ENCODE measurements at regions not wholly inside any gene's neighbourhood (a gene's known extent, or its start where the extent isn't known, plus 50 kb on each side); places are given as distances from the start of the nearest gene placed in this dataset.

DNA sequence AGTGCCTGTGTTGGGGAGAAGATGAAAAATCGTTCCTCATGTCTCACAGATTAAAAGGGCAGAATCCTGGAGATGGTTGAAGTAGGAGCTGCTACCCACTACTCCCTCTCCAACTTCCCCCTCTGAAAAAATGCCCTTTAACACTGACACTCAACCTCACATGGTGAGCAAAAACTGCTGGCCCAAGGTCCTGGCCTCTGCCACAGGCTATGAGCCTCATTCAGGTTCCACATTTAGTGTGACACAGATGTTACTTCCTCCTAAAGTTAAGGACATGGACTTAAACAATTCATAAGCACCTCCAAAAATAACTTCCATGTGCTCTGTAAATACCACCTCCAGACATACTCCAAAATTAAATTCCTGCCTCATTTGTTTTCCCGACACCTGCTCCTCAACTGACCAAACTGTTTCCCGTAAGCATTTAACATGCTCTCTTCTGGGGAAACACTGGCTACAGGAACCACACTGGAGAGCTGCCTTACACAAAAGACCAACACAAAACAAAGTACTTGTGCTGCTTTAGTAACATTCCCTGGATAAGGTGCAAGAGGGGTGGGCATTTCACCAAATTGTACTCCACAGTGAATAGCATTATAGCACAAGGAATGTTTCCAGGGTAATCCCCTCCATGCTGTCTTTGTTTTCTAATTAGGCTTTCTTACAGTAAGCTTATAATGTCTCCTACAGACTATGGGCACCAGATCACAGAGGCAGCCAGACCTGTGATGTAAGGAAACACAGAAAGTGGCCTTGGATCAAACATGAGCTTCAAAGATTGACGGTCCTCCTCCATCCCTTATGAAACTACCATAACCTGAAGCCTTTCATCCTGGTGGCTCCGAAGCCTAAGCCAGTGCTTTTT, 57.0 kb downstream of the PHLDA1 start:
- no peak for DNase-seq

DNA sequence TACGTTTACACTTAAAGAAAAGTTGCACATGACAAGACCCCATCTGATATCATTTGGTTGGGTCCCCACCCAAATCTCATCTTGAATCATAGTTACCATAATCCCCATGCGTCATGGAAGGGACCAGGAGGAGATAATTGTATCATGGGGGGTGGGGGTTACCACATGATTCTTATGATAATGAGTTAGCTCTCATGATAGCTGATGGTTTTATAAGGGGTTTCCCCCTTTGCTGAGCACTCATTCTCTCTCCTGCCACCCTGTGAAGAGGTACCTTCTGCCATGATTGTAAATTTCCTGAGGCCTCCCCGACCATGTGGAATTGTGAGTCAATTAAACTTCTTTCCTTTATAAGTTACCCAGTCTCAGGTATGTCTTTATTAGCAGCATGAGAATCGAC, 60.3 kb downstream of the PHLDA1 start:
- no peak for DNase-seq

DNA sequence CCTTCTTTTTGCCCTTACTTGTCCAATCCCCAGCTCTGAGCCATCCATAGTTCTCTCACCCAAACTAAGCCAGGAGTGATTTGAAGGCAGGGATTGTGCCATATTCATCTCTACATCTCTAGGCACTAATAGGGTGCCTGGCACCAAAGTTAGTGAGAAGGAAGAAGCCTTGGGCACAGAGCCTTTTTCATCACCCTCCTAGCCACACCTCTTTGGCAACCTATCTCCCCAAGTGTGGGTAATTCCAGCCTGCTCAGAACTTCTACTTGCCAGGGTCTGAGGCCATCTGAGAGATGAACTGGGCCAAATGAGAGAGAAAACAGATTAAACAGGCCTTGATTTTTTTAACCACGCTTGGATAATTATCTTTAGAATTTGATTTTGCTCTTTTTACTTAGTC, 61.3 kb downstream of the PHLDA1 start:
- no peak for DNase-seq

DNA sequence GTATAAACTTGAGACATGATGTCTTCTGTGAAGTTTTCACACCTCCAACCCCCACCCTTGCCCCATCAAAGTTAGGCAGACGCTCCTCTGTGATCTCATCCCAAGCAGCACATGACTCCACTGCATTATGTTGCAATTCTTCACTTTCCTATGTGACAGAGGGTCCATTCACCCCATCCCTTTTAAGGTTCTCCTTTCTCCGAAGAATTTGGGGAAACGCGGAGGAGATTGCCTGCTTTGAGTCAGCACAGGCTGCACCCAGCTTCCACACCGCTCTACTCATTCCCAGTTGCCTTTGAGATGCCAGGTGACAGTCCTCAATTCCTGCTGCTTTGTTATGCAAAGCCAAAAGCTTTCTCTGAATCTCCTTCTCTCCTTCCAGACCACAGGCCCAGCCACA, 61.8 kb downstream of the PHLDA1 start:
- no peak for DNase-seq

DNA sequence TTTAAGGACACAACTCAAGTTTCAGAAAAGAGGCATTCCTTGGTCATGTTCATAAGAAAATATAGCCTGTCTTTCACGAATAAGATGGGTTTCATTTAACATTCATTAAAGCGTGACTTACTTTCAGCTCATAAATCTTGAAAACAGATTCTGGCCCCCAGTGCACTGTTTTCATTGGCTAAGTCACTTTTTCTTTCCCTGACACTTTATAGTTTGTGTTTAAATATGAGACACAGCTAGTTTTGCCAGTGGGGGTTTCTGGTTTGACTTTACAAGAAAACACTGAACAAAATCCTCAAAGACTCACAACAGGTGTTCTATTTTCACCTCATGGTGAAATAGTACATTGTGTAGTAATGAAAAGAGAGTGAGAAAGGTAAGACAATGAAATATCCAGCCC, 65.9 kb downstream of the PHLDA1 start:
- no peak for DNase-seq

DNA sequence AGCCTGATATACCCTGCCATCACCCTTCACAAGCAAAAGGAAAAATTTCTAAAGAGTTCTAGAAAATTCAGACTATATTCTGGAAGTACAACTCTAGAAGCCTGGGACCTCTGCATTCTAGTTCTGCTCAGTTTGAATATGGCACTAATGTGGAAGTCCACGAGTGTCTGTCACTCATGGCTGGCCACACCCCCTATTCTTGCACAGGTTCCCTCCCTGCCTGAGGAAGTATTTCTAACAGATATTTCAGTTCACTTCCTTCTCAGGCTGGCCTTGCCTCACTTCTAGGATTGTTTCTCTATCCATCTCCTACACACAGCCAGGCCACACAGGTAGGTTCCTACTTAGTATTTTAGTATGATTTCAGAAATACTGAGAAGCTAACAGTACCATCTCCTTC, 67.4 kb downstream of the PHLDA1 start:
- DNase-seq: no peak

DNA sequence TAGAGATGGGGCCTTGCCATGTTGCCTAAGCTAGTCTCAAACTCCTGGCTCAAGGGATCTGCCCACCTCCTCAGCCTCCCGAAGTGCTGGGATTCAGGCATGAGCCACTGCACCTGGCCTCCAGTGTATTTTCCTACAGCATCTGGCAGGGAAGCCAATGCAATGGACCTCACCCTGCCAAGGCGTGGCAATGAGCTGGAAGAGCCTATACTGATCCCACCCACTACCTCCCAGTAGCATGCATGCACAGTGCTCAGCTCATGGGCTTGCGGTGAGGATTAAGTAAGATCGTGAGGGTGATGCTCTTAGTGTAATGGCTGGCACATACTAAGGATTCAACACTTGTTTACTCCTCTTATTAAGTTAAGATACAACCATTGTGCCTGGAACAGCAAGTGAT, 69.7 kb downstream of the PHLDA1 start:
- DNase-seq: no peak

DNA sequence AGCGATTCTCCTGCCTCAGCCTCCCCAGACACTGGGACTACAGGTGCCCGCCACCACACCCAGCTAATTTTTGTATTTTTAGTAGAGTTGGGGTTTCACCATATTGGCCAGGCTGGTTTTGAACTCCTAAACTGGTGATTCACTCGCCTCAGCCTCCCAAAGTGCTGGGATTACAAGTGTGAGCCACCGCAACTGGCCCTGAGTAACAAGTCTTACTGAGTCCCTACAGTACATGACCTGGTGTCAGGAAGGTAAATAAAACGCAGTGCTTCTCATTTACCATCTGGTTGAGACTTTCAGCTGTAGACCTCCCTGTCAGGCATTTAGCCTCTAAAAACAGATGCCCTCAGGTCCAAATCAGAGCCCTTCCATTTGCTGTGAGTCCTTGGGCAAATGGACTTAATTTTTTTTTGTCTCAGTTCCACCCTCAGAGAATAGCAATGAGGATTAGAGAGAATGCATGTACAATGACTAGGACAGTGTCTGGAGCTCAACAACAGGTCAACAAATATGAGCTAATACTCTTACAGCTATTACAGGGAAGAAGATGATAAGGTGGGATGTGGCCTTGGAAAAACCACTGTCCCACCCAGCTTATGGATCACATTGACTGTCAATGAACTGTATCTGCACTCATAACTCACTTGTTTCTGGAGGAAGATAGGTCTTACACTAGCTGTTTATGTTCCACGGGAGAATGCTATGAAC, 70.5 kb downstream of the PHLDA1 start:
- DNase-seq: no peak

DNA sequence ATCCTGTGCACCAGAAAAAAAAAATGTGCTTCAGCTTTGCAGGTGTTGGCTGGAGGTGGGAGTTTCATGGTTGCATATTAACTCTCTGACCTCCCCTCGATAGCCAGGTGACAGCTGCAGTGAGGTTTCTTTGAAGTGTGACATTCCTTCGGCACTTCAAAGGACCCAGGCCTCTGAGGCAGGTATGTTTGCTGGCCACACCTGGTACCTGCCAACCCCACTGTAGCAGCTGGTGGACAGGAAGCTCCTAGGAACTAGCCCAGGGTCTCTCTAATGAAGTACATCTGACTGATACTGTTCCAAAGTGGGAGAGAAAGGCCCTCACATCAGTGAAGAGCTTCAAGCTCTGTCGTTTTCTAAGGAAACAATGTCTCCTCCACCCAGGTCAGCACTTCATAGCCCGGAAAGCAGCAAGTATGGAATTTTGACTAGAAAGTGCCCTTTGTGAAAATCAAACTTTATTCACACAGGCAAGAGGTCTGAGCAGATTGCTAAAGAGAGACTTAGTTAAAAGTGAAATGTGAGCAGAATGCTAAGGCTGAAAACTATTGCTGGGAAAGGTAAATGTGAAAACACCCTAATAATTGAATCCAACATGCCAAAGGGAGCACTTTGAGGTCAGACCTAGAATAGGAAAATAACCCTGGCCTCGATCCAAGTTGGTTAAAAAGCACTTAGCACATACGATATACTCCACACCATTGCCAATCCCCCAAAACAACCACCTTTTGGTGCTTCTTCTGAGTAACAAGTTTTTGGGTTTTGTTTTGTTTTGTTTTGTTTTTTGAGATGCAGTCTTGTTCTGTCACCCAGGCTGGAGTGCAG, 71.3 kb downstream of the PHLDA1 start:
- no peak for DNase-seq

DNA sequence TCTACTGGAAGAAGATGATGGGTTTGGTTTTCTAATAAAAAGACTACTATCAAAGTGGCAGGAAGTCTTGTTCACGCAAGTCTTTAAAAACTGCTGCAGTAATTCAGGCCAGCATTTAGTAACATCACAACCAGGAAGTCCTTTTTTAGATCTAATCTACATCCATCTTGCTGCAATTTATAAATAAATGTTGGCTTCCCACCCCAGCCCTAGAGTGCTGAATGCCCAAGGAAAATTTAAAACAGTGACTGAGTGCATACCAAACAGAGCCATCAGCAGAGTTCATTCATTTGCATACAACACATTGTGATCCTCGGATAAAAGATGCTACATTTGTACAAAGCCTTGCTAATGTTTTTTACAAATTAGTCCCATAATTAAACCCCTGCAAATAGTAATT, 72.1 kb downstream of the PHLDA1 start:
- DNase-seq: no peak

DNA sequence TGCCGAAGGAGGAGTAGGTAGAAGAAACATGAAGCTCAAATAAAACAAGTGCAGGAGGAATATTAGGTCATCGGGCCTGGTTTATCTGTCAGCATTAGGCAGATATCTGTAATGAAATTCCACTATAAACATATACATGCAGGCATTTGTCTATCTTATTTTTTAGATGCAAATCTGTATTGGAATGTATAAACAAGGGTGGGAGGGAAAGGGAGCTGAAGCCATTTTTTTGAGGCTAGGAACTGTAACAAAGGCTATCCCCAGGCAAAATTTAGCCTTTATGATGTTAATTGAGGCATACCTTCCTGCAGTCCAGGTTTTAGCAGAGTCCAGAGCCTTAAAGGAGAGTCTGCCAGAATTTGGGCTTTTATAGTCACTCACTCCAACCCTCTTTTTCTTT, 72.5 kb downstream of the PHLDA1 start:
- DNase-seq: no peak

DNA sequence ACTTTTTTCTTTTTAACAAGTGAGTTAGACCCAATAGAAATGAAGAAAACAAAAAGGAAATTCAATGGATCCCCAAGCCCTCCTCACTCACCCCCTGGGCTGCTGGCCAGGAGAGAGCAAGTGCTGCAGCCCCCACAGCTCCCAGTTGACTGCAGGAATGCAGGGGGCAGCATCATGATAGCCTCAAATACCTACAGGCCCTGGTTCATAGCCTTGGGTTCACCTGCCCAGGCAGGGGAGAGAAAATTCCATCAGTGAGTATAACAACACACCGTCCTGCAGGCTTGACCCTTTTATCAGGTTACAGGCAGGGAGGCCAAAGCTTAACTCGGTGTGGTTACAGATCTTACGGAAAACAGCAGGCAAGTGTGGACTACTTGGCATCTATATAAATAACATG, 76.3 kb downstream of the PHLDA1 start:
- no peak for DNase-seq

DNA sequence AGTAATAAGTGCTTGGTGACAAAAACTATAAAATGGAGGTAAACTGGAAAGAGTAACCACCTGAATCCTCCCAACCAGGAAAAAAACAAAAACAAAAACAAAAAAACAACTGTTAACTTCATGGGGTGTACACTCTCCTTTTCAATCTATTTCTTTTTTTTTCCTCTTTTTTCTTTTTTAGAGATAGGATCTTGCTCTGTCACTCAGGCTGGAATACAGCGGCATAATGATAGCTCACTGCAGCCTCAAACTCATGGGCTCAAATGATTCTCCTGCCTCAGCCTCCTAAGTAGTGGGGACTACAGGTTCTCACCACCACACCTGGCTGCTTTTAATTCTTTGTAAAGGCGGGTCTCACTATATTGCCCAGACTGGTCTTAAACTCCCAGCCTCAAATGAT, 76.8 kb downstream of the PHLDA1 start:
- no peak for DNase-seq

DNA sequence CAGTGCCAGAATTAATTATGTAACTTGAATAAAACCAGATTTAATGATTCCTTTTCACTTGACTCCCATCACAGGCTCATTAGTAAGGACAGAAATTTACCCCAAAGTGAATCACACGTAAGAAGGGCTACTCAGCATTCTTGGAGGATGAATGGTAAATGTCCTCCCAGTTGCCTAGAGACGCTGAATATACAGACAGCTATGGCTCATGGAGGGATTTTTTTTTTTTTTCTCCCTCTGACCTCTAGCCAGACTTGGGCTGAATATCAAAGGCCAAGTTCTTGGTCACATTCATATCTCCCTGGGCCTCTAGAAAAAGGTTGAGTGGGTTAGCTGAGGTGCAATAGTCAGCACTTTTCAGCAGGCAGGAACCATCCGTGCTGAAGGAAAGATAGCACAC, 77.5 kb downstream of the PHLDA1 start:
- no peak for DNase-seq

DNA sequence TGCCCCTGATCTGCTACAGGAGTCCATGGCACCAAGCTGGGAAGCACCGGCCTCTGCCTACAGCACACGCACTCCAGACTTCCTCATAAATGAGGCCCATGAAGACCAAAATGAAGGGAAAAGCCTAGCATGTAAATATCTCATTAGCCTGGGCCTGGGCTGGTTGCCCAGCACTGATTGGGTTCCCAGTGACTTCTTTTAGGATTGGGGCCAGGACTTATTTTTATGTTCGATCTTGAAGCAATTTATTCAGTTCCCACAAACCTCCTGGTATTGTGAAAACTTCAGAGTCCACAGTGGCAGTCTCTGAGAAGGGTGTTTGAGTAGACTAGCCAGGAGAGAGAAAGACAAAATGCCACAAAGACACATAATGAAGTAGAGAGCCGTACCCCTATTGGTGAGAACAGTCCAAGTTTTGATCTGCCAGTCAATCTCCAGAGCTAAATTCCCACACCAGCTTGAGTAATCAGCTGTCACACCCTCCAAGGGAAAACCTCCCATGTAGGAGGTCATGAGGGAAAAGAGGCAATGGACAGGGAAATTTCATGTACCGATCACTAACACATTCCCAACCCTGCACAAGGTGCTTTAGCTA, 78.2 kb downstream of the PHLDA1 start:
- no peak for DNase-seq

DNA sequence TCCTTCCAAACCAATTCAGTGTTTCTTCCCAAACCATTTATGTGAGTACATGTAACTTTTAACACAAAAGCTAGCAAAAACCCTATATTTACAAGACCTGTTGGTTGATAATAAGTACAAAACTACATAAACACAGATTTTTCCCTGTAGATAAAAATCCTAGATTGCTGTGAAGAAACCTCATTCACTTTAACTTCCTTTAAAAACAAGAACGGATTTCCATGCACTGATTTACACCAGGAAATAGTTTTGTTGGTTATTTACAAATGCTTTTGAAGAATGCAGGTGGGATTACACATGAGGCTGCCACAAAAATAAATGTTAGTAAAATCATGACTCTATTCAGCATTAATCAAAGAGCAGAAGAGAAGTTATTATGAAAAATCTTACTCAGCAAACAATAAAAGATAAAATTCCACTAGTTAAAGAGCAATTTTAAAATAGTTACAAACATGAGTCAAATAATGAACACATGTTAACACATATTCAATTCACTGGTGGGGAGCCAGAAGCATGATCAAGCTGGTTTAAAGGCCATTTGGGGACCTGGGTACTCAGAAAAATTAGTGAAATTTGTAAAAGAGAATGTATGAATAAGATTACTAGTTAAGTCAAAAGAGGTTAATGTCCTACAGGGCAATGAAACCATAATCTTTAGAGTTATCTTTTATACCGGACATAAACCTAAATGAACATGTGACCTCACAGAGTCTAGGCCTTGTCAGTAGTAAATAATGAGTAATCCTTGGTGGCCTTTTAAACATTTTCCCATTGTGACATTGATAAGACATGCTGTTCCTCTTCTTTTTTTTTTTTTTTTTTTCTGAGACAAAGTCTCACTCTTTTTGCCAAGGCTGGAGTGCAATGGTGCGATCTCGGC, 79.9 kb downstream of the PHLDA1 start:
- no peak for DNase-seq

DNA sequence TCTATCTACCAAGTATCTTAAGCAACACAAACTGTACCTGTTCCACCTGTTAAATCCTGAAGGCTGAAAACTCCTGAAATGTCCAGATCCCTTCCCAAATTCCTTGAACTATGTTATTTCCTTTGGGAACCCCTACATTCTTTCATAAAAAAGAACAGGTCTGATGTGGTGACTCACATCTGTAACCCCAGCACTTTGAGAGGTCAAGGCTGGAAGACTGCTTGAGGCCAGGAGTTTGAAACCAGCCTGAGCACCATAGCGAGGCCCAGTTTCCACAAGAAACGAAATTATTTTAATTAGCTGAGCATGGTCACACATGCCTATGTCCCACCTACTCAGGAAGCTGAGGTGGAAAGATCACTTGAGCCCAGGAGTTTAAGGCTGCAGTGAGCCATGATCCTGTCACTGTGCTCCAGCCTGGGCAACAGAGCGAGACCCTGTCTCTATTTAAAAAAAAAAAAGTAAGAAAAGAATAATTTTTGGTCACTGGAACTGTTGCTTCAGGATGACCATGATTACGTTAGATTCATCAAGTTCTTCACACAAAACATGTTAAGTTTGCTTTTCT, 84.3 kb downstream of the PHLDA1 start:
- no peak for DNase-seq

DNA sequence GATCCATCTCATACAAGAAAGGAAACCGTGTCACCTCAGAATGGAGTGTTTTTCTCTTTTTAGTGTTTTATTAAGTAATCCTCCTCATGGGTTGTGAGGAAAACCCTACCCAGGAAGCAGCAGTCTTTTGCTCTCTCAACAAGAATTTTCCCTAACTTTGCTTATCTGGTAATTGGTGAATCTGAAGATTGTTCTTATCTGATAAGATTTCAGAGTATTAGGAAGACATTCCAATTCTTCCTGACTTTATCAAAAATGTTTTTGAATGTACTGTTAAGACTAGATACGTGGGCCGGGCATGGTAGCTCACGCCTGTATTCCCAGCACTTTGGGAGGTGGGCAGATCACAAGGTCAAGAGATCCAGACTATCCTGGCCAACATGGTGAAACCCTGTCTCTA, 86.0 kb downstream of the PHLDA1 start:
- no peak for DNase-seq

DNA sequence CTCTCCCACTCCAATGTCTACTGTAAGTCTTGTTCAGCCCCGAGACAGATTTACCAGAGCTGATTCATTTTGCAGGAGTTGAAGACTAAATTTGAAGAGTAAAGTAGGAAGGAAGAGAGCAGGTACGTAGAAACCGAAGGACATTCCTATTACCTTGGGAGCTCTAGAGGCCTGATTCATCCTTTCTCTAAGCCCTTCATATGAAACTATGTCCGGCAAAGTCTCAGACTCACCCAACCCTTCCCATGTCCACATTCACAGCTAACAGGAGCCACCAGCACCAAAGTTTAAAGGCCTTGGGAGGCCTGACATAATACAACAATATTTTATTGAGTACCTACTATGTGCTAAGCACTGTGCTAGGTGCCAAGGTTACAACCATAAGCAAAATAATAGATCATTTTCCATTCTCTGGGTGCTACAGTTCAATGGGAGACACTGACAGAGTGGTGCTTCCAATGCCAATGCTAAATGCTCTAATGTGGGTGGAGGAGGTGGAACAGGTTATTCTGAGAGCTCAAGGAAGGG, 86.6 kb downstream of the PHLDA1 start:
- no peak for DNase-seq

DNA sequence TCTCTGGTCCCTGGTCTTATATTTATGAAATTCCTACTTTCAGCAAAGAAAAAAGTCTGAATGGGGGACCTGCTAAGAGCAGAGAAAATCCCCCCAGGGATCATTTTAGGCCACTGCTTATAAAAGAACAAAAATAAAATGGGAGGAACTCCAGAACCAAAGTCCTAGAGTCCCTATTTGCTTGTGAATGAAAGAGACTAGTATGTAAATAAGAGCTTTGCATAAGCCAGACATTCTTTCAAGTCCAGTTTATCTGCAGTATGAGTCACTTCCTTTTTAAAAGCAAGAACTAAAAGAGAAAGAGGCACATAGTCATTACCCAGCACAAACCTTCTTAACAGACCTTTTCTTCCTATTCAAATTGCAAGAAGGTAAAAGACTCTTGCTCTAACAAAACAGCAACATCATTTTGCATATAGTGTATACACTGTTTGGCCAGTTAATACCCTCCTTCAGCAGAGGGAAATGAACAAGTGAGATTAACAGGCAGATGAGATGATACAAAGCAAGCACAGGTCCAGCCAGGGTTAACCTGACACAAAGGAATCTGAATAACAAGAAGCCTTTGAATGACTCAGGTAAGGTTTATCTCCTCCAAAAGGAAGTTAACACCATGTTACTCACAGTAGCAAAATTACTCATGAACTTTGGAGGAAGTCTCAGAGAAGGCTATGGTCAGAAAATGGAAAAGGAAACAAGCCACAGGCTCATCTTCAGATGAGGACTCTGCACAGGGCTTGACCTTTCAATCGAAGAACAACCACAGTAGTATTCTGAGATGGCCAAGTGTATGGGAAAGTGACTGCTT, 87.3 kb downstream of the PHLDA1 start:
- DNase-seq: no peak

DNA sequence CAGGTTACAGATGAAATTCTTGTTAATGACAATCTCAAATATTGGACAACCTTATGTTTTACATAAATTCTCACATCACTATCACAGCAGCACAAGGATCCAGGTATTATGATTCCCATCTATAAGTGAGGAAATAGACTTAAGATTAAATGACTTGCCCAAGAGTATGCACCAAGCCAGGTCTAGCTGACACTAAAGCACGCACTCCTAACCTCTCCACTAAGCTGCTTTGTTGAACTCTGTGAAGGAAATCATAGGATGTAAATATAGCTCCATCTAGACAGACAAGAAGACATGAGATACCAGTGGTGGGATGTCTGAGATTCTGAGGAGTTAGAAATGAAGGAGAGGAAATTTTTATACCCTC, 87.9 kb downstream of the PHLDA1 start:
- DNase-seq: no peak

All from activated naive CD4-positive, alpha-beta T cell (primary cell).